NCI-H2196 (cell line): ENCODE measurements at regions not wholly inside any gene's neighbourhood (a gene's known extent, or its start where the extent isn't known, plus 50 kb on each side); places are given as distances from the start of the nearest gene placed in this dataset.
"Not testable (repeated sequence)": the region's sequence is repeated elsewhere in the genome, so short reads cannot be mapped to it uniquely, and the experiment has no call there.

Experiments
- DNase-seq: peaks from one replicate; lab custom pipeline; 2025; ENCODE audit not compliant: unreplicated experiment; lab: John Stamatoyannopoulos, UW

GRCh38 chr7:155395176-155395797 is 62.6 kb upstream of the EN2 start:
- no peak for DNase-seq

- DNase-seq = no peak
These were observed 61.3 kb upstream of the EN2 start for GRCh38 chr7:155396661-155397060.

- DNase-seq = not testable (repeated sequence)
These were observed 59.9 kb upstream of the EN2 start for GRCh38 chr7:155397758-155398714.

GRCh38 chr7:155398944-155399343 is 59.0 kb upstream of the EN2 start:
- no peak for DNase-seq

GRCh38 chr7:155399577-155399976 is 58.4 kb upstream of the EN2 start:
- no peak for DNase-seq

GRCh38 chr7:155401231-155401630 is 56.7 kb upstream of the EN2 start:
- DNase-seq = no peak

- DNase-seq = no peak
These were observed 56.0 kb upstream of the EN2 start for GRCh38 chr7:155401884-155402283.

- no peak for DNase-seq
These were observed 55.0 kb upstream of the EN2 start for GRCh38 chr7:155402941-155403340.

GRCh38 chr7:155404976-155405375 is 53.0 kb upstream of the EN2 start:
- DNase-seq = no peak

- no peak for DNase-seq
These were observed 52.3 kb upstream of the EN2 start for GRCh38 chr7:155405399-155406318.

GRCh38 chr7:155407799-155408198 is 50.1 kb upstream of the EN2 start:
- DNase-seq = no peak
